ENCODE measurements at regions not wholly inside any gene's neighbourhood (a gene's known extent, or its start where the extent isn't known, plus 50 kb on each side); places are given as distances from the start of the nearest gene placed in this dataset.

GRCh38 chr9:80222466-80223169 is 650.9 kb downstream of the TLE4 start:
- H3K36me3 ChIP-seq (replicated peaks in 1 of 2): no peaks in the 10 kb centered on the region
- H3K27ac ChIP-seq: no peak overlapping the region
- no peak overlapping the region for H3K4me3 ChIP-seq
- TF ChIP-seq POLR2A (IDR thresholded peaks at IDR 0.05): no peak
- no peak for TF ChIP-seq CTCF (IDR thresholded peaks at IDR 0.05)
- H3K9me3 ChIP-seq (replicated peaks in 1 of 3): no peaks in the 10 kb centered on the region
- DNase-seq: no peak
- no peaks in the 10 kb centered on the region for H3K27me3 ChIP-seq
- 82 to 89% (median 83%) methylated on average over 3 of the region's 3 CpGs for WGBS, 4 donors
- intact Hi-C loops (cut with DNase I): no loop called here
- H3K4me1 ChIP-seq (replicated peaks in 1 of 2): no peaks in the 10 kb centered on the region

- WGBS, 4 donors: 65 to 78% (median 73%) methylated on average over 6 of the region's 6 CpGs
- no peak for TF ChIP-seq CTCF (IDR thresholded peaks at IDR 0.05)
- no peak for TF ChIP-seq POLR2A (IDR thresholded peaks at IDR 0.05)
- intact Hi-C loops (cut with DNase I): no loop called here
These were observed 646.6 kb downstream of the TLE4 start for GRCh38 chr9:80218328-80218727.

GRCh38 chr9:80213613-80214012 is 641.8 kb downstream of the TLE4 start:
- no peak for DNase-seq

More at GRCh38 chr9:80218328-80218727, 646.6 kb downstream of the TLE4 start:
- no peak for DNase-seq
- Histone ChIP-seq H3K4me1 (replicated peaks in 1 of 2) (no peaks in the 10 kb centered on the region), H3K9me3 (replicated peaks in 1 of 3) (no peaks in the 10 kb centered on the region), H3K27me3 (no peaks in the 10 kb centered on the region), H3K27ac (no peak overlapping the region), H3K36me3 (replicated peaks in 1 of 2) (no peaks in the 10 kb centered on the region), H3K4me3 (no peak overlapping the region)

GRCh38 chr9:80208696-80209095 is 636.9 kb downstream of the TLE4 start:
- intact Hi-C loops (cut with DNase I): no loop called here

More at GRCh38 chr9:80213613-80214012, 641.8 kb downstream of the TLE4 start:
- H3K27me3 ChIP-seq: no peaks in the 10 kb centered on the region
- intact Hi-C loops (cut with DNase I): no loop called here
- no peaks in the 10 kb centered on the region for H3K4me1 ChIP-seq (replicated peaks in 1 of 2)
- H3K36me3 ChIP-seq (replicated peaks in 1 of 2): no peaks in the 10 kb centered on the region
- H3K27ac ChIP-seq: no peak overlapping the region
- H3K9me3 ChIP-seq (replicated peaks in 1 of 3): peaks cover 0 to 4% (median 0%) of the 10 kb centered on the region in 3 donors
- no peak overlapping the region for H3K4me3 ChIP-seq
- TF ChIP-seq POLR2A (IDR thresholded peaks at IDR 0.05): no peak
- 94 to 98% (median 95%) methylated on average over 4 to 8 of the region's 8 CpGs for WGBS, 4 donors

More at GRCh38 chr9:80208696-80209095, 636.9 kb downstream of the TLE4 start:
- H3K9me3 ChIP-seq (replicated peaks in 1 of 3): peaks cover 0 to 13% (median 0%) of the 10 kb centered on the region in 3 donors
- no peak overlapping the region for H3K27ac ChIP-seq
- no peaks in the 10 kb centered on the region for H3K36me3 ChIP-seq (replicated peaks in 1 of 2)
- no peaks in the 10 kb centered on the region for H3K27me3 ChIP-seq
- H3K4me1 ChIP-seq (replicated peaks in 1 of 2): no peaks in the 10 kb centered on the region
- H3K4me3 ChIP-seq: no peak overlapping the region
- no peak for DNase-seq
- no peak for TF ChIP-seq CTCF (IDR thresholded peaks at IDR 0.05)
- TF ChIP-seq POLR2A (IDR thresholded peaks at IDR 0.05): no peak

All from adrenal gland (tissue), 9 donors.